Retina (tissue), 1 donor: ENCODE measurements at regions not wholly inside any gene's neighbourhood (a gene's known extent, or its start where the extent isn't known, plus 50 kb on each side); places are given as distances from the start of the nearest gene placed in this dataset.
A peak's percentile ranks its signal among the peaks of the same experiment; 100 is the strongest.

Experiments used
- DNase-seq: peaks from one replicate; pipeline ENCODE4 v3.0.0-alpha.2; 2016

- no peak for DNase-seq
These were observed 92.6 kb upstream of the IL12B start for GRCh38 chr5:159422910-159423309.

- no peak for DNase-seq
These were observed 93.8 kb upstream of the IL12B start for GRCh38 chr5:159424123-159424522.

GRCh38 chr5:159426694-159427093 lies 96.4 kb upstream of the IL12B start:
- DNase-seq = no peak

GRCh38 chr5:159427180-159428012 lies 97.1 kb upstream of the IL12B start:
- no peak for DNase-seq

- DNase-seq = no peak
These were observed 100.2 kb upstream of the IL12B start for GRCh38 chr5:159430361-159431012.

GRCh38 chr5:159435855-159436254 lies 105.6 kb upstream of the IL12B start:
- DNase-seq = no peak

GRCh38 chr5:159438092-159438491 lies 107.8 kb upstream of the IL12B start:
- DNase-seq = no peak

GRCh38 chr5:159439002-159439401 lies 108.7 kb upstream of the IL12B start:
- no peak for DNase-seq

GRCh38 chr5:159440235-159440634 lies 109.9 kb upstream of the IL12B start:
- DNase-seq = no peak

- no peak for DNase-seq
These were observed 110.7 kb upstream of the IL12B start for GRCh38 chr5:159440968-159441367.

- DNase-seq = peak; percentile 27
These were observed 111.2 kb upstream of the IL12B start for GRCh38 chr5:159441441-159441840.

GRCh38 chr5:159442206-159442850 lies 112.0 kb upstream of the IL12B start:
- peak; percentile 35 for DNase-seq

- DNase-seq = peak; percentile 44
These were observed 114.3 kb upstream of the IL12B start for GRCh38 chr5:159444441-159445082.

GRCh38 chr5:159447116-159447515 lies 116.8 kb upstream of the IL12B start:
- DNase-seq = no peak

GRCh38 chr5:159448841-159449407 lies 118.6 kb upstream of the IL12B start:
- DNase-seq = no peak

- DNase-seq = no peak
These were observed 119.6 kb upstream of the IL12B start for GRCh38 chr5:159449925-159450324.

GRCh38 chr5:159450417-159450816 lies 120.1 kb upstream of the IL12B start:
- DNase-seq = no peak

- no peak for DNase-seq
These were observed 121.1 kb upstream of the IL12B start for GRCh38 chr5:159451197-159452052.

- DNase-seq = no peak
These were observed 122.3 kb upstream of the IL12B start for GRCh38 chr5:159452480-159453167.

- no peak for DNase-seq
These were observed 122.9 kb upstream of the IL12B start for GRCh38 chr5:159453209-159453608.

GRCh38 chr5:159456261-159456660 lies 126.0 kb upstream of the IL12B start:
- no peak for DNase-seq
